HCT116 (cell line): ENCODE measurements at regions not wholly inside any gene's neighbourhood (a gene's known extent, or its start where the extent isn't known, plus 50 kb on each side); places are given as distances from the start of the nearest gene placed in this dataset.

ENCODE experiments used
- ATAC-seq: fragments of 200-7000 bp; cut with Tn5 transposase; 2 replicates; pipeline ENCODE4 v1.9.1; 2020; ENCODE audit warnings: mild to moderate bottlenecking, moderate library complexity
- BruUV-seq: library from RNA; stranded (reverse); fragments of 400-500 nt; replicated peaks from 2 replicates; lab custom pipeline; 2021; lab: Mats Ljungman, UMichigan
- CTCF ChIA-PET: fragments of 300-600 bp; sonication (Branson Sonifier 250); formaldehyde crosslinking; loops from one replicate; lab custom pipeline; 2021; ENCODE audit warnings: antibody characterized with exemption; lab: Charles Lee
- POLR2A ChIA-PET: fragments of 300-600, 350-600 bp; sonication (Branson Sonifier 250); formaldehyde crosslinking; loops from one replicate; lab custom pipeline; 2021; ENCODE audit warnings: antibody characterized with exemption; lab: Charles Lee
- RAD21 ChIA-PET, 2 experiments: fragments of 300-600 bp; sonication (Branson Sonifier 250); formaldehyde crosslinking; loops; one replicate each; lab custom pipeline; 2023; ENCODE audit warnings: low total read pairs in 2 of 2; ENCODE audit not compliant: uncharacterized antibody in 2 of 2, unreplicated experiment in 2 of 2, low non-redundant PET in 1 of 2; lab: Charles Lee
- DNase-seq: peaks from one replicate; pipeline ENCODE4 v3.0.0-alpha.2; 2010; ENCODE audit warnings: low read depth, low spot score
- H2AFZ ChIP-seq: fragments of 200-600 bp; shearing (Covaris generic), sonication (generic); 2 replicates; pipeline ENCODE4 v1.6.1; 2017; ENCODE audit warnings: low read depth, mixed run types, mixed read lengths, antibody characterized with exemption, low read length; ENCODE audit not compliant: poor library complexity, severe bottlenecking
- H3K27ac ChIP-seq: 2 replicates; pipeline ENCODE4 v1.5.1; 2012; ENCODE audit warnings: low read depth, low read length
- H3K27me3 ChIP-seq: fragments of 200-600 bp; sonication (generic); 2 replicates; pipeline ENCODE4 v1.6.1; 2016; ENCODE audit warnings: mixed run types, low read length, mixed read lengths; ENCODE audit not compliant: insufficient read depth
- H3K36me3 ChIP-seq, 2 experiments: fragments of 200-500 bp in 1 of 2; fragments of 200-600 bp in 1 of 2; sonication (Bioruptor generic) in 1 of 2; sonication (generic) in 1 of 2; 2 replicates each; pipeline versions ENCODE4 v1.5.1 to v1.6.1; 2014 to 2016; ENCODE audit warnings: low read length in 2 of 2, inconsistent platforms in 1 of 2, mixed read lengths in 1 of 2, mixed run types in 1 of 2; ENCODE audit not compliant: insufficient read depth in 2 of 2, control insufficient read depth in 1 of 2
- H3K4me1 ChIP-seq, 2 experiments: fragments of 200-600 bp in 1 of 2; sonication (generic) in 1 of 2; 2 replicates each; pipeline versions ENCODE4 v1.5.1 to v1.6.1; 2012 to 2017; ENCODE audit warnings: low read length in 2 of 2, inconsistent platforms in 1 of 2, mild to moderate bottlenecking in 1 of 2, mixed read lengths in 1 of 2, mixed run types in 1 of 2, moderate library complexity in 1 of 2; ENCODE audit not compliant: insufficient read depth in 2 of 2, control insufficient read depth in 1 of 2
- H3K4me2 ChIP-seq: fragments of 200-600 bp; sonication (generic); 2 replicates; pipeline ENCODE4 v1.6.1; 2017; ENCODE audit warnings: mixed run types, low read length, mixed read lengths
- H3K4me3 ChIP-seq, 2 experiments: fragments of 200-600 bp in 1 of 2; sonication (generic) in 1 of 2; replicated peaks in 1 of 2; 2 replicates each; pipeline ENCODE4 v1.5.1; 2011 to 2016; ENCODE audit warnings: low read length in 2 of 2, control low read depth in 1 of 2, low read depth in 1 of 2, mild to moderate bottlenecking in 1 of 2, mixed read lengths in 1 of 2, mixed run types in 1 of 2
- H3K79me2 ChIP-seq: fragments of 200-600 bp; sonication (generic); 2 replicates; pipeline ENCODE4 v1.6.1; 2017; ENCODE audit warnings: mild to moderate bottlenecking, mixed run types, low read length, moderate library complexity, mixed read lengths; ENCODE audit not compliant: insufficient read depth
- H3K9ac ChIP-seq: fragments of 200-600 bp; sonication (generic); 2 replicates; pipeline ENCODE4 v1.6.1; 2016; ENCODE audit warnings: low read length, mixed read lengths
- H3K9me2 ChIP-seq: fragments of 200-600 bp; sonication (generic), shearing (Covaris generic); 2 replicates; pipeline ENCODE4 v1.6.1; 2017; ENCODE audit warnings: mixed run types, mild to moderate bottlenecking, moderate library complexity; ENCODE audit not compliant: insufficient read depth
- H3K9me3 ChIP-seq, 2 experiments: fragments of 200-500 bp in 1 of 2; fragments of 200-600 bp in 1 of 2; sonication (Bioruptor generic) in 1 of 2; sonication (generic) in 1 of 2; 2 replicates each; pipeline ENCODE4 v1.6.1; 2014 to 2017; ENCODE audit warnings: low read length in 2 of 2, mixed read lengths in 2 of 2, inconsistent platforms in 1 of 2, low read depth in 1 of 2, mild to moderate bottlenecking in 1 of 2, mixed run types in 1 of 2, moderate library complexity in 1 of 2; ENCODE audit not compliant: control insufficient read depth in 1 of 2, insufficient read depth in 1 of 2
- H4K20me1 ChIP-seq: fragments of 200-600 bp; sonication (generic), shearing (Covaris generic); 2 replicates; pipeline ENCODE4 v1.6.1; 2017; ENCODE audit warnings: mixed run types, mild to moderate bottlenecking, moderate library complexity; ENCODE audit not compliant: insufficient read depth
- CBX3 ChIP-seq: IDR thresholded peaks from 2 replicates; pipeline ENCODE4 v1.6.1; 2012; ENCODE audit warnings: low read depth
- CEBPB ChIP-seq: IDR thresholded peaks from 2 replicates; pipeline ENCODE4 v1.6.1; 2012; ENCODE audit warnings: low read depth
- CTCF ChIP-seq, 3 experiments: fragments of 200-600 bp in 1 of 3; sonication (generic) in 1 of 3; IDR thresholded peaks in 2 of 3; conservative IDR thresholded peaks in 1 of 3; 2 replicates each; pipeline ENCODE4 v1.5.1; 2012 to 2017; ENCODE audit warnings: low read depth in 2 of 3, low read length in 2 of 3, antibody characterized with exemption in 1 of 3, borderline replicate concordance in 1 of 3, control low read depth in 1 of 3, mild to moderate bottlenecking in 1 of 3, mixed read lengths in 1 of 3, mixed run types in 1 of 3, moderate library complexity in 1 of 3; ENCODE audit not compliant: insufficient read depth in 1 of 3
- ELF1 ChIP-seq: IDR thresholded peaks from 2 replicates; pipeline ENCODE4 v1.6.1; 2012; ENCODE audit warnings: low read depth, borderline replicate concordance
- EZH2phosphoT487 ChIP-seq: fragments of 200-600 bp; IDR thresholded peaks from 2 replicates; pipeline ENCODE4 v1.6.1; 2018; ENCODE audit warnings: antibody characterized with exemption, borderline replicate concordance
- FOSL1 ChIP-seq: IDR thresholded peaks from 2 replicates; pipeline ENCODE4 v1.6.1; 2012; ENCODE audit warnings: low read depth
- JUND ChIP-seq: IDR thresholded peaks from 2 replicates; pipeline ENCODE4 v1.6.1; 2012
- MAX ChIP-seq: IDR thresholded peaks from 2 replicates; pipeline ENCODE4 v1.6.1; 2012
- POLR2A ChIP-seq: IDR thresholded peaks from 2 replicates; pipeline ENCODE4 v1.7.0; 2011; ENCODE audit warnings: borderline replicate concordance; ENCODE audit not compliant: insufficient read depth, insufficient read length; ENCODE audit errors: extremely low read depth
- RAD21 ChIP-seq: IDR thresholded peaks from 2 replicates; pipeline ENCODE4 v1.6.1; 2012; ENCODE audit warnings: low read depth, mild to moderate bottlenecking
- REST ChIP-seq: IDR thresholded peaks from 2 replicates; pipeline ENCODE4 v1.6.1; 2012; ENCODE audit warnings: low read depth
- TCF7L2 ChIP-seq: IDR thresholded peaks from 2 replicates; pipeline ENCODE4 v1.7.0; 2011; ENCODE audit warnings: borderline replicate concordance, inconsistent platforms; ENCODE audit not compliant: insufficient read depth, insufficient read length; ENCODE audit errors: extremely low read depth
- YY1 ChIP-seq: IDR thresholded peaks from 2 replicates; pipeline ENCODE4 v1.6.1; 2011; ENCODE audit warnings: low read length, low read depth, moderate library complexity, mild to moderate bottlenecking; ENCODE audit not compliant: insufficient replicate concordance; ENCODE audit errors: extremely low read depth
- ZBTB33 ChIP-seq: IDR thresholded peaks from 2 replicates; pipeline ENCODE4 v1.6.1; 2011; ENCODE audit warnings: mild to moderate bottlenecking, low read length, moderate library complexity; ENCODE audit not compliant: insufficient replicate concordance; ENCODE audit errors: extremely low read depth
- ZFX ChIP-seq: fragments of 450-650 bp; IDR thresholded peaks from 2 replicates; pipeline ENCODE4 v1.6.1; 2017
- ZNF274 ChIP-seq: fragments of 200-500 bp; sonication (Bioruptor generic); IDR thresholded peaks from 2 replicates; pipeline ENCODE4 v1.6.1; 2014; ENCODE audit warnings: mild to moderate bottlenecking, low read depth, low read length, inconsistent platforms
- intact Hi-C: fragments of 100-400 bp; cut with micrococcal nuclease; formaldehyde crosslinking; loops from 2 replicates; pipeline ENCODE4 v1.10.0; 2022

- Histone ChIP-seq H3K79me2 (no peaks in the 10 kb centered on the region), H3K4me2 (no peak overlapping the region), H3K27ac (no peak overlapping the region), H3K9me2 (no peaks in the 10 kb centered on the region; the same call in 1 of the 2 replicates), H3K27me3 (no peaks in the 10 kb centered on the region), H3K9me3 (no peaks in the 10 kb centered on the region), H4K20me1 (no peaks in the 10 kb centered on the region), H3K9ac (no peak overlapping the region), H2AFZ (no peak overlapping the region), H3K4me3 (no peak overlapping the region), H3K4me1 (peaks cover 0 to 19% of the 10 kb centered on the region in 2 experiments; a peak in 2 of 4 replicates), H3K36me3 (no peaks in the 10 kb centered on the region)
- POLR2A ChIA-PET = no interaction called here
- RAD21 ChIA-PET = no interaction called here
- intact Hi-C loops = no loop called here
- CTCF ChIA-PET = no interaction called here
- BruUV-seq = no TSS peak
- no peak for ATAC-seq
- DNase-seq = no peak
- TF ChIP-seq REST = no peak
- TF ChIP-seq ZNF274 = no peak
- TF ChIP-seq ZBTB33 = no peak
- TF ChIP-seq MAX = no peak
- TF ChIP-seq TCF7L2 = no peak
- TF ChIP-seq ELF1 = no peak
- no peak for TF ChIP-seq CBX3
- no peak for TF ChIP-seq YY1
- no peak for TF ChIP-seq ZFX
- no peak for TF ChIP-seq JUND
- TF ChIP-seq CEBPB = no peak
- no peak for TF ChIP-seq RAD21
- no peak for TF ChIP-seq POLR2A
- TF ChIP-seq EZH2phosphoT487 = no peak
- no peak for TF ChIP-seq FOSL1
- TF ChIP-seq CTCF (IDR thresholded peaks at IDR 0.05 in 2 of 3, conservative IDR thresholded peaks at IDR 0.05 in 1 of 3; ENCODE audit: borderline replicate concordance in 1 of 3, insufficient read depth in 1 of 3, low read depth in 2 of 3, low read length in 2 of 3) = no peak
Measured at GRCh38 chr2:70368545-70368944, 66.7 kb upstream of the FAM136A start.
